Lung (tissue), 11 donors: ENCODE measurements at regions not wholly inside any gene's neighbourhood (a gene's known extent, or its start where the extent isn't known, plus 50 kb on each side); places are given as distances from the start of the nearest gene placed in this dataset.

Experiments used
- ATAC-seq: fragments of 200-7000 bp; cut with Tn5 transposase; one replicate; pipeline ENCODE4 v1.9.1; 2020; ENCODE audit warnings: moderate number of reproducible peaks; ENCODE audit not compliant: insufficient read depth, low FRiP score
- DNase-seq, 3 donors: peaks; one replicate each; pipeline ENCODE4 v3.0.0-alpha.2; 2013 to 2017
- H3K27ac ChIP-seq, 2 donors: one replicate each; pipeline ENCODE4 v1.5.1; 2013; ENCODE audit warnings: mild to moderate bottlenecking in 2 of 2, moderate library complexity in 2 of 2, control low read depth in 1 of 2, inconsistent platforms in 1 of 2, low read depth in 1 of 2, low read length in 1 of 2
- H3K27me3 ChIP-seq, 3 donors: one replicate each; pipeline ENCODE4 v1.5.1; 2013; ENCODE audit warnings: low read length in 2 of 3; ENCODE audit not compliant: control insufficient read depth in 3 of 3, insufficient read depth in 3 of 3
- H3K36me3 ChIP-seq, 4 donors: one replicate each; pipeline ENCODE4 v1.5.1; 2013; ENCODE audit warnings: low read length in 4 of 4, mild to moderate bottlenecking in 1 of 4, moderate library complexity in 1 of 4; ENCODE audit not compliant: control insufficient read depth in 4 of 4, insufficient read depth in 4 of 4
- H3K4me1 ChIP-seq, 5 donors: one replicate each; pipeline ENCODE4 v1.5.1; 2013; ENCODE audit warnings: low read length in 5 of 5, mild to moderate bottlenecking in 2 of 5, moderate library complexity in 1 of 5; ENCODE audit not compliant: control insufficient read depth in 5 of 5, insufficient read depth in 5 of 5
- H3K4me3 ChIP-seq: one replicate; pipeline ENCODE4 v1.5.1; 2013; ENCODE audit warnings: mild to moderate bottlenecking, control low read depth, moderate library complexity
- H3K9ac ChIP-seq, 2 donors: one replicate each; pipeline ENCODE4 v1.5.1; 2013; ENCODE audit warnings: low read length in 2 of 2, control low read depth in 1 of 2; ENCODE audit not compliant: insufficient read depth in 1 of 2
- H3K9me3 ChIP-seq, 4 donors: one replicate each; pipeline ENCODE4 v1.5.1; 2013; ENCODE audit warnings: low read length in 3 of 4, mild to moderate bottlenecking in 1 of 4, moderate library complexity in 1 of 4; ENCODE audit not compliant: control insufficient read depth in 4 of 4, insufficient read depth in 3 of 4
- CTCF ChIP-seq: IDR thresholded peaks from 2 replicates; pipeline ENCODE4 v1.5.1; 2012; ENCODE audit warnings: mild to moderate bottlenecking; ENCODE audit errors: control extremely low read depth, extremely low read depth
- WGBS, 2 donors: extraction: QIAGEN DNeasy Blood & Tissue Kit; methylation state at CpG; one replicate each; pipeline ENCODE4 v1.1.7; 2013; 5-methylcytosine and 5-hydroxymethylcytosine counted together
- donor health status: control.
- donor health status: control.
- donor health status: Bipolar disorder and iron deficiency.
- donor health status: healthy.
- donor health status: DM: yes; HTN: yes; CAD: no.

- WGBS, 2 donors: 78 to 85% methylated on average over 4 of the region's 4 CpGs
- no peak for ATAC-seq
- no peak for DNase-seq
- no peak for TF ChIP-seq CTCF
- Histone ChIP-seq H3K9ac (no peak overlapping the region), H3K36me3 (no peaks in the 10 kb centered on the region), H3K27me3 (peaks cover 0 to 3% (median 0%) of the 10 kb centered on the region in 3 donors), H3K27ac (no peak overlapping the region), H3K4me1 (no peaks in the 10 kb centered on the region), H3K4me3 (no peak overlapping the region), H3K9me3 (no peaks in the 10 kb centered on the region)
These were observed 55.0 kb upstream of the IFNAR2 start for GRCh38 chr21:33174756-33175155.
